GM12873 (cell line): ENCODE measurements at regions not wholly inside any gene's neighbourhood (a gene's known extent, or its start where the extent isn't known, plus 50 kb on each side); places are given as distances from the start of the nearest gene placed in this dataset.

Experiments
- CTCF ChIP-seq: IDR thresholded peaks from 2 replicates; pipeline ENCODE4 v1.5.1; 2012; ENCODE audit warnings: low read depth, mild to moderate bottlenecking, moderate library complexity, low read length, control low read depth; ENCODE audit not compliant: insufficient read depth; ENCODE audit errors: missing control alignments

DNA sequence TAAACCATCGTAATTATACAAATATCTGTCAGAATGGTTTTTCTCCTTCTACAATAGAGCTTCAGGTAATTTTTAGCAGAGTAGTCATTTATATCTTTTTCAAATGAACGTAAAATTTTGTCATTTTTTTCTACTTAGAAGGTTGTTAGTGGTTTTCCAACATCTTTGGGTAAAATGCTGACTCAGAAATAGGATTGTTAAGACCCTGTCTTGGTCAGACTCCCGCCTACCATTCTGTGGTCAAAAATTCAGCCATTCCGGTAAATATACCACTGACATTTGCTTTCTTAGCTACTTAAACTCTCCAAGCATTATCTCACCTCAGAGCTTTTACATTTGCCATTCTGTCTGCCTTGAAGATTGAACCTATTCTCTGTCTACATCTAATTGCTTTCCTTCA lies 154.1 kb upstream of the CDH19 start:
- no peak for TF ChIP-seq CTCF

DNA sequence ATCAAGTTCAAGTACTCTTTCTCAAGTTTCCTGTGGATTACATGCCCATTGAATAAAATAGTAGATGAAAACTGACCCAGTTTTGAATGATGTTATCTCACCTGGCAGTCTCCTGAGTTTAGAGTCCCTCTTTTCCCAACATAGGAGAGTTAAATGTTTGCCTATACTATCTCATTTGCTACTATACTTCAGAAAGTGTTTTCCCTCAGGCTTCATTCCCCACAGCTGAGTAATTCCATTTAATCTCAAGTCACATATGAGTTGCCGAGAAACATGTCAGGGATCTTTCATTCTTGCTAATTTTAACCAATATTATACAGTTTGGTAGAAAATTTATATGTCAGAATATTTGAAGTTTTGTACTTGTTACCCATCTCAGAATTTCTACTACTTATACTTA lies 150.4 kb upstream of the CDH19 start:
- no peak for TF ChIP-seq CTCF

DNA sequence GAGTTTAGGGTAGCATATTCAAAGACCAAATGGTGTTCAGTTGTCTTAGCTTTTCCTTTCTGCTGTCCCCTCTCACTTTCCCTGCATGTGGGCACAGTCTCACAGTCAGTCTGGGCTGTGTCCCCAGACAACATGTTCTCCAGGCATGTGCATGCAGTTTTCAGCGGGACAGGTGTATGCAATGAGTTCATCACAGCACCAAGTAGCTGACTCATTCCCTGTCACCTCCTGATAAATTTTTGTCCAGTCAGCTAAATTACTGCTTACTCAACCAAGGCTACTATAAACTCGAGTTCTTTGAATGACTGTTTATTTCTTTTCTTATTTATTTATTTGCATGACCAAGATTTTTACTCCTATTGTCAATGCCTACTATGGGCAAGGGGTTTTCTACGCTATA lies 148.8 kb upstream of the CDH19 start:
- no peak for TF ChIP-seq CTCF

DNA sequence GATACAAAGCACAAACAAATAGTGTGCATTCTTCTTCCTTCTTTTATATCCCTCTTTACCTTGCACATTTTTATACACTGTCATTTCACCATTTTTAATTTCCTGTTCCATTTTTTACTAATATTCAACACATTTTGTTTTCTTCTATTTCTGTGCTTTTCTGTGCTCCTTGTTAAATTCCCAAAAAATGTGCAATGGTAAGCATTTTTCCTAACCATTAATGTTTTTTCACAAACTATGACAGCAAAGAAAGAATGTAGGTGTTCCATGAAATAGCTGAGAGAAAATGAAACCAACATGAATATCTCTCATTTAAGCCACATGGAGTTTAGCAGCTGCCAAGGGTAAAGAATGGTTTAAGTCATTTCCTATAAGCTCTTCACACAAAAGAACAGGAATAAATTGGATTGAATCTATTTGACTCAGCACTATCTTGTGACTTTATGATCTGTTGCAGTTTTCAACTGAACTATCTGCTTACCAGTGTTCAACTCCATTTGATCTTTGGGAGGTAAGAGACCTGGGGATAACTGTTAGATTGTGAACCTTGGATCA lies 145.7 kb upstream of the CDH19 start:
- TF ChIP-seq CTCF, result no peak

DNA sequence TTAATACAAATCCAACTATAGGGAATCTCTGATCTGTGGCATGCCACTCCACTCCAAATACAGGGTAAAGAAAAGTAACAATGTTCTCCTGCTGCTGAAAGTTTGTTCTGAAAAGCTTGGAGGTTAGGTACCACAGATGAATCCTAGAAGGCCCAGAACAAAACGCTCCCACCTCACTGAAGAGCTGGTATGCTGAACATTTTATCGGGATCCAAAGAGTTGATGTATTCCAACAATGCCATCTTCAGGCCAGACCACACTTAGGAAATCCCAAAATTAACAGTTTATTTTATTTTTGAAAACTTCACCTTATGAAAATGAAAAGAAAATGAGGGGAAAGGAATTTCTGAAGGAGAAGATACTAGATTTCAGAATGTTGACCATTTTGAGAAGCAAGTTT lies 145.1 kb upstream of the CDH19 start:
- no peak for TF ChIP-seq CTCF

DNA sequence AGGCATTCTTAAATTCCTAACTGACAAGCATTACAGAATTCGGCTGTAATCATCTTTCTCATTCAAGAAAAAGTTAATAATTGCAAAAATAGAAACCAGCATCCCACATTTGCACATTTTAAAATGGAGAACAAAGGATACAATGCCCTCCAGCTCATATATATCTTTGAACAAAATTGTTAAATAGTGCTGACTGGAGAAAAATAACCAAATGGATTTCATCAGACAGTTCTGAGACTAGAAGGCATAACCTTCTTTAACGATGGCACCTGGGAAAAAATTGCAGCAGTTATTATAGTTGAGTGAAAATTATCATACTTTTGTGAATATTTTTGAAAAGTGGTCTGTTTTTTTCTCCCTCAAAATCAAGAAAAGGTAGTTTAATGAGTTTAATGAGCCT lies 138.9 kb upstream of the CDH19 start:
- TF ChIP-seq CTCF, result no peak

GRCh38 chr18:66735933-66736332 lies 132.0 kb upstream of the CDH19 start:
- TF ChIP-seq CTCF, result no peak

GRCh38 chr18:66734451-66734850 lies 130.6 kb upstream of the CDH19 start:
- no peak for TF ChIP-seq CTCF
